Muscle of arm (tissue), 1 donor: ENCODE measurements at regions not wholly inside any gene's neighbourhood (a gene's known extent, or its start where the extent isn't known, plus 50 kb on each side); places are given as distances from the start of the nearest gene placed in this dataset.

Experiments used
- DNase-seq: peaks from one replicate; pipeline ENCODE4 v3.0.0-alpha.2; 2013

DNA sequence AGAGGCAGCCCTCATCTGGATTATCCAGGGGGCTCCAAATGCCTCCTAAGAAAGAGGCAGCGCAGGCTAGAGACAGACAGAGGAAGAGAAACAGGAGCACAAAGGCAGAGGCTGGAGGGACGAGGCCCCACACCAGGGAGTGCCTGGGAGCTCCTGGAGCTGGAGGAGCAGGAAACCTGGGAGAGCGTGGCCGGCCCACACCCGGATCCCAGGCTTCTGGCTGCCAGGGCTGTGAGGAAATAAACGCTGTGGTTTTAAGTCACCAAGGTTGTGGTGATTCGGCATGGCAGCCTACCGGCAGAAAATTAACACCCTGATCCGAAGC lies 165.5 kb downstream of the OLFM1 start:
- no peak for DNase-seq

DNA sequence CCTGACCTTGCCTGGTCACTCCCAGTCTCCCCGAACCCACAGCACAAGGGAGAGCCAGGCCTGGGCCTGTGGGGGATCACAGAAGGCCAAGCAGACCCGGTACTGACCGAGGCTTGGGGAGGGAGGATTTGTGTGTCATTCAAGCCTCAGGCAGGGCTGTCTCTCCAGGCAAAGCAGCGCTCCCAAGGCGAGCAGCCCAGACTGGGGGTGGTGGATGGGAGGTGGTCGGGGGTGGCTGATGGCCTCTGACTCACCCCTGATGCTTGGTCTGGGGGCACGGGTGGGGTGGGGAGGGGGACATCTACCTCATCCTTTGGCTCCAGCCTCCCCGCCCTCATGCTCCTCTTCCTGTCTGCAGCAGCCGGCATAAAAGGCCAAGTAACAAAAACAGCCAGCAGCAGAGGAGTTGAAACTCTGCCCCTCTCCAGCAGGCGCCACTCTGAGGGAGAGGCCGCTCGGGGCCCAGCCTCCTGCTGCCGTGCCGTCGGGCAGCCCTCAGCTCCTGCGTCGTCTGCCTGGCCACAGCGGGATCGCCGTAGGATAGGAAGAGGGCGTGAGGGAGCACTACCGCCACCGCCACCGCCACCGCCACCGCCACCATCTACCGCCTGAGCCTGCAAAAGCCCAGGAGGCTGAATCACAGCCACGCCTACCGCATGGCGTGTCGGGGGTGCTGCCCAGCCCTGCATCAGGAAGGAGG lies 166.0 kb downstream of the OLFM1 start:
- no peak for DNase-seq

DNA sequence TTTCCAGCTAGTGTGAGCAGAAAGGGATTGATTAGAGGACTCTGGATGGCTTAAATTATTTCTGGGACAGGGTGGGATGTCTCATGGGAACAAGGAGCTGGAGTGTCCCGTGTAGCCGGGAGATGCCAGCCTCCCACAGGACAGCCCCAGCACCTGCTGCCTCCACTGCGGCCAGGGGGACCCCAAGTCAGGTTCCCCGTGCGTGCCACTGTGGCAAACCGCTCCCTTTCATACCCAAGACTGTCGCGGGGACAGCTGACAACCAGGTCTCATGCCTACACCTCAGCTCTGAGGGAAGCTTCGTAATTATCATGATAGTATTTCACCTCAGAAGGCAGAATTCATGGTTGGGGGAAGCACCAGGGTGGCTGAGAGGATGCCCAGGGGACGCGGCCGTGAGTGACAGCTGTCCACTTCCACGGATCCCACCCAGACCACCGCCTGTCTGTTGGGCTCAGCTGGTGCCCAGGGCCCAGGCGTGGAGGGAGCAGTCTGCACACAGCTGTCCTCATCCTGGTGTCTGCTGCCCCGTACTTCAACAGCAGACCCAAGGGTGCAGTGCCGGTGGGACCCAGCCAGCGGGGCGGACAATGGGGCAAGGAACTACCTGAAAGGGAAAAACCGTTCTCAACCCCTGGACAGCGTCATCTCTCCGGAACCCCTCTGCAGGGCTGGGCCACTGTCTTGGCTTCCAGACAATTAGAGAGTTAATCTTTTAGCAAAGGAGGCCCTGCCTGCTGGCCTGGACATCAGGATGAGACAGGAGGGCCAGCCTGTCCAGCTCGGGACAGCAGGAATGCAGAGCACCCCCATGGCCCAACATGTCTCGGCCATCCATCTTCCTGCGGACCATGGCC lies 166.9 kb downstream of the OLFM1 start:
- DNase-seq, result no peak

GRCh38 chr9:135255033-135255840 lies 167.8 kb downstream of the OLFM1 start:
- DNase-seq, result no peak

GRCh38 chr9:135255841-135256580 lies 168.5 kb downstream of the OLFM1 start:
- DNase-seq, result no peak

DNA sequence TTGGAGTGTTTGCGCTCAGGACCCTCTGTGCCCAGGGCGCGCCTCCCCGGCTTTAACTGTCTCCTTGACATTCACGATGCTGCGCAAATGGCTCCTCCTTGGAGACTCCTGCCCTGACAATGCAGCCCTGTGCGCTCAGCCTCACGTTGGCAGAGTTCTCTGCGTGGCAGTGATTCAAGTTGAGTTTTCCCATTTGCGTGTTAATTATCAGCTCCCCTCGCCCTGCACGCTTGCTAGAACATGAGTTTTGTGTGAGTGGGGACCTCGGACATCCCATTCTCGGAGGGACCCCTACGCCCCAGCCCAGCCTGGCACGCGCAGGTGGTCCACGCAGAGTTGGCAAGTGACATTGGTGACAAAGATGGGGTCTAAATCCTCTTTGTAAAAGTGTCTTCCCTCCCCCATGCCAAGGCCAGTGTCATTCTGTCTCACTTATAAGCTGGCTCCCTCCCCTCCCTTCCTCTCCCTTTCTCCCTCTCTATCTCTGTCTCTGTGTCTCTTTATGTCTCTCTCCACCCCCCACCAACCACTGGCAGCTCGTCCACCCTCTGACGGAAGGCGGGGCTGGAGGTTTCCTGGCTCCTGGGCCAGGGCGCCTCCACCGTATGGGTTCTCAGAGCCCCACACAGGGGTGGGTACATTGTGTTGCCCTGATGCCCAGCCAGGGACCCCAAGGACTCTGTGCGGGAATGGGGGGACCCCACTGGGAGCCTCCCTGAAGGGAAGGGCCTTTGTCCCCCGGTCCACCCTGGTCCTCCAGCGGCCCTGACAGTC lies 169.3 kb downstream of the OLFM1 start:
- no peak for DNase-seq

DNA sequence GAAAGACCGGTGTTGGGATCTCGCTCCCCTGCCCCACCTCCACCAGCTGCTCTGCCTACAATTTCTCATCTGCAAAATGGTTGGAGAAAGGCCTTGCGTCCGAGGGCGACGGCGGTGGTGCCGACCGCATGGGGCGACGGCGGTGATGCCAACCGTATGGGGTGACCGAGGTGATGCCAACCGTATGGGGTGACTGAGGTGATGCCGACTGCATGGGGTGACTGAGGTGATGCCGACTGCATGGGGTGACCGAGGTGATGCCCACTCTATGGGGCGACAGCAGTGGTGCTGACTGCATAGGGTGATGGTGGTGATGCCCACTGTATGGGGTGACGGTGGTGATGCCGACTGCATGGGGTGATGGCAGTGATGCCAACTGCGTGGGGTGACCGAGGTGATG lies 171.0 kb downstream of the OLFM1 start:
- DNase-seq, result no peak

DNA sequence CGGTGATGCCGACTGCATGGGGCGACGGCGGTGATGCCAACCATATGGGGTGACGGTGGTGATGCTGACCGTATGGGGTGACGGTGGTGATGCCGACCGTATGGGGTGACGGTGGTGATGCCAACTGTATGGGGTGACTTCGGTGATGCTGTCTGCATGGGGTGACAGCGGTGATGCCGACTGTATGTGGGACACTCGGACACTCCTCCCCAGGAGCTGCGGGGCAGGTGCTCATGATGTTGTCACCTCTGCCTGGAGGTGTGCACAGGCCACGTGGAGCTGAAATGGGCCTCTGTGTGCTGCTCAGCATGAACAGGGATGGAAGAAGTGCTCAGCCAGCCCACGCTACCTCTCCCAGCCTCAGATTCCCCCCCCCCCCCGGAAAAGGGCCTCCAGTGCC lies 171.8 kb downstream of the OLFM1 start:
- DNase-seq, result no peak

GRCh38 chr9:135260221-135261180 lies 173.0 kb downstream of the OLFM1 start:
- DNase-seq, result no peak

DNA sequence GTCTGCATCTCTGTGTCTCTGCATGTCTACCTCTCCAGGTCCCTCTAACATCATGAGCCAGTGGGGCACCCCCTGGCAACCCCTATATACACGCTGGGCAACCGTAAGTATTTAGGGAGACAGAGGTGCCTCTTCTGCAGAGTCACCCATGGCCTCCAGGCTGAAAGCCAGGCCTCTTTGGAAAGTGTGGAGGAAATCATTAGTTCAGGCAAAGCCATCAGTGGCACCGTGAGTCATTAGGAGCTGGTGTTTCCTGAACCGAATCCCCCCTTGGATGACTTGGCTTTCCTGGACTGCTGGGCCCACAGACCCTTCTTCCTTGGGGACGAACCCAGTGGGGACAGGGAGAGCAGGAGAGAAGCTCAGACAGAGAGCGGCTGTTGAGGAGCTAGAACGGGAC lies 174.8 kb downstream of the OLFM1 start:
- no peak for DNase-seq

DNA sequence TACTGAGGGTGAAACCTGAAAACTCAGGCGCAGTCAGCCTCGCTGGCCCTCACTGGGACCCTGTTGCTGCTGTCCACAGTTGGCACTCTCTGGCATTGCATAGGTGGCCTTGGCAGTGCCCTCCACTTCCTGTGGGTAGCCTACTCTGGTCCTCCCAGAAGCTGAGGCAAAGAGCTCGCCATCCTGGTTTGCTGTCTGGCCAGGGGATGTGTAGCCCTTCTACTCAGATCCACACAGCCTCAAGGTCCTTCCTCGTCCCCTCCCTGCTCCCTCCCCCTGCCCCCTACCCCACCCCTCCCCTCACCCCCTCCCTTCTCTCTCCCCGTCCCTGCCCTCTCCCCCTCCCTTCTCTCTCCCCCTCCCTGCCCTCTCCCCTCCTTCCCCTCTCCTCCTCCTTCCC lies 176.0 kb downstream of the OLFM1 start:
- DNase-seq, result no peak

DNA sequence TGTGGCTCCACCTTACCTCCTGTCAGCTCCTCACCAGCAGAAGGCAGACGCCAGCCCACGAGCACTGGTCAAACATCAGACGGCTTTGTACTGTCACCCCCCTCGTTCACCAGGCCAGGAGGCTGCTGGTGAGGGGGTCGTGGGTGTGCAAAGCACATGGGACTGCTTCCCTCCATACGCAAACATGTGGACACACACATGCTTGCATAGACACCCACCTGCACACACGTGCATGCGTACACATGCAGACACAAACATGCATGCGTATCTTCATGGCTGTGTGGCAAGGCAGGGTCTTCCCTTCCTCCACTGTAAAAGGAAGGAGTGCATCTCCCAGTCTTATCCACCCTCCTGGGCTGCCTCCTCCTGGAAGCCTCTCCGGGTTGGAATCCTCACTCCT lies 178.5 kb downstream of the OLFM1 start:
- no peak for DNase-seq

GRCh38 chr9:135267191-135267809 lies 179.8 kb downstream of the OLFM1 start:
- no peak for DNase-seq

- no peak for DNase-seq
Observed at GRCh38 chr9:135268031-135268430, 180.6 kb downstream of the OLFM1 start.

- no peak for DNase-seq
Observed at GRCh38 chr9:135268981-135269380, 181.5 kb downstream of the OLFM1 start.

DNA sequence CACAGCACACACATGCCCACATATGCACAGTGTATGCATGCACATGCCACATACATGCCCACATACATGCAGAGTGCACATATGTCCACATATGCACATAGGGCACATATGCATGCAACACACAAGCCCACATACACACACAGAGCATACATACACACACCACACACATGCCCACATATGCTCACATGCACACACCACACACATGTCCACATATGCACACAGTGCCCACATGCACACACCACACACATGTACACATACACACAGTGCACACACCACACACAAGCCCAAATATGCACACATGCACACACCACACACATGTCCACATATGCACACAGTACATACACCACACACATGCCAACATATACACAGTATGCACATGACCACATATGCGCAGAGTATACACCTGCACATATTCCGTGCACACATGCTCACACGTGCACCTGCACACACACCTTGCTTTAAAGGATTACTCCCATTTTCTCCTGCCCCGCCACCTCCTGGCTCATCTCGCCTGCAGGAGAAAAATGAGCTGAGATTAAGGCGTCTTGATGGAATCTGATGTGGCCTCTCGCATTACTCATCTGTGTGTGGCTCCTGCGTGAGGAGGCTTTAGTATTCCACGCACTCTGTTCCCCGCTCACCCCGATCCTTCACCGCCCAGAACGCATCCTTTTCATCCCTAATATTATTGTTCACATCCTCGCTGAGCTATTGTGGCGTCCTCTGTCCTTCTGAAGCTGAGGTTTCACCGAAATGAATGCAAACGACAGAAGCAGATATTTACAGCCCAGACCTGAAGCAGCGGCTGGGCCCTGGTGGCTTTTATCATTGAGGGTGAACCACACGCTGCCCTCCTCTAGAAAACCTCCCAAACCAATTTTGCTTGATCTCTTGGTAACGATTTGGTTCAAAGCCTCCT lies 182.7 kb downstream of the OLFM1 start:
- no peak for DNase-seq

DNA sequence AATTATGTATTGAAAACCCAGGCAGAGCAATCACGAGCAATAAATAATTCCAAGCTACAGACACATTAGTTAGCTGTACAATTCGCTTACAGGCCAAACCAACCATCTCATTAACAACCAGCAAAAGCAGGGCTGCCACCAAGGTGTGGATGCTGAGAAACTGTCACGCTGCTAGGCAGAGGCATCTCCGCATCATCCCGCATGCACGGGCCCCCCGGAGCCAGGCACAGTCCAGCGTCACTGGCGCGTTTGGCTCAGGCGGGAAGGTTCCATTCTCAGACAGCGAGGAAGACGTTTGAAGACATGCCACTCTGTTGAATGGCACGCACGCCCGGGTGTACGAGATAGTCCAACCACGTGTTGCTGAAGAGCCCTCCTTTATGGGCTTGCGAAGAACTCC lies 184.0 kb downstream of the OLFM1 start:
- DNase-seq, result no peak

DNA sequence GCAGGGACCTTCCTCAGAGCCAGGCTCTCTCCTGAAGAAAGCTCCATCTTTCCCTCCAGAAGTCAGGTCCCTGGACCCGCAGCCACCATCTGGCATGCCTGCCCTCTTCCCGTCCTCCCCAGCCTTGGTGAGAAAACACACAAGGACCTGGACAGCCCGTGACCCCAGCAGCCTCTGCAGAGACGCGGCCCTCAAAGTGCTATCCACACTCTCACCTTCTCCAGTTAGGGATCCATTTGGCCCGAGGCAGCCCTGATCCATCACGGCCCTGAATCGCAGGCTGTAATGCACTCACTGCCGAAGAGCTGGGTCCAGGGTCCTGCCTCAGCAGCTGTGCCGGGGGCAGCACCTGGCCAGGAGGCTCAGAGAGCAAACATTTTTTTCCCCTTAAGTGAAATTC lies 185.1 kb downstream of the OLFM1 start:
- DNase-seq, result no peak
